ENCODE measurements at regions not wholly inside any gene's neighbourhood (a gene's known extent, or its start where the extent isn't known, plus 50 kb on each side); places are given as distances from the start of the nearest gene placed in this dataset.

DNA sequence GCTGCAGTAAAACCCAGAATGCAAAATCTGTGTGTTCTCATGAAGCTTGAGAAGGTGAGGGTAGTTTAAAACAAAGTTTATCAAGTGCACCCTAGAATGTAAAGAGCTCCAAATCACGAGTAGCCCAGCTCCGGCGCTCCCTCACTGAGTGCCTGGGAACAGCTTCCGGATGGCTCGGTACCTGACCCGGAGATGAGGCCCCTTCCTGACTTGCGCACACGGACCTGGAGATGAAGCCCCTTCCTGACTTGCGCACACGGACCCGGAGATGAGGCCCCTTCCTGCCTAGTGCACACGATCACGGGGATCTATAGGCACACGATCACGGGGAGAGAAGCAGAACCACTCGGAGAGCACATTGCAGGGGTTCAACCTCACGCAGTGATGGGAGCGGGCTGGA lies 322.1 kb upstream of the RNF32 start:
- TF ChIP-seq, protein P1, sequence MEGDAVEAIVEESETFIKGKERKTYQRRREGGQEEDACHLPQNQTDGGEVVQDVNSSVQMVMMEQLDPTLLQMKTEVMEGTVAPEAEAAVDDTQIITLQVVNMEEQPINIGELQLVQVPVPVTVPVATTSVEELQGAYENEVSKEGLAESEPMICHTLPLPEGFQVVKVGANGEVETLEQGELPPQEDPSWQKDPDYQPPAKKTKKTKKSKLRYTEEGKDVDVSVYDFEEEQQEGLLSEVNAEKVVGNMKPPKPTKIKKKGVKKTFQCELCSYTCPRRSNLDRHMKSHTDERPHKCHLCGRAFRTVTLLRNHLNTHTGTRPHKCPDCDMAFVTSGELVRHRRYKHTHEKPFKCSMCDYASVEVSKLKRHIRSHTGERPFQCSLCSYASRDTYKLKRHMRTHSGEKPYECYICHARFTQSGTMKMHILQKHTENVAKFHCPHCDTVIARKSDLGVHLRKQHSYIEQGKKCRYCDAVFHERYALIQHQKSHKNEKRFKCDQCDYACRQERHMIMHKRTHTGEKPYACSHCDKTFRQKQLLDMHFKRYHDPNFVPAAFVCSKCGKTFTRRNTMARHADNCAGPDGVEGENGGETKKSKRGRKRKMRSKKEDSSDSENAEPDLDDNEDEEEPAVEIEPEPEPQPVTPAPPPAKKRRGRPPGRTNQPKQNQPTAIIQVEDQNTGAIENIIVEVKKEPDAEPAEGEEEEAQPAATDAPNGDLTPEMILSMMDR (IDR thresholded peaks at IDR 0.05; ENCODE audit: insufficient read depth, low read length) = no peak
- TF ChIP-seq, protein P2, sequence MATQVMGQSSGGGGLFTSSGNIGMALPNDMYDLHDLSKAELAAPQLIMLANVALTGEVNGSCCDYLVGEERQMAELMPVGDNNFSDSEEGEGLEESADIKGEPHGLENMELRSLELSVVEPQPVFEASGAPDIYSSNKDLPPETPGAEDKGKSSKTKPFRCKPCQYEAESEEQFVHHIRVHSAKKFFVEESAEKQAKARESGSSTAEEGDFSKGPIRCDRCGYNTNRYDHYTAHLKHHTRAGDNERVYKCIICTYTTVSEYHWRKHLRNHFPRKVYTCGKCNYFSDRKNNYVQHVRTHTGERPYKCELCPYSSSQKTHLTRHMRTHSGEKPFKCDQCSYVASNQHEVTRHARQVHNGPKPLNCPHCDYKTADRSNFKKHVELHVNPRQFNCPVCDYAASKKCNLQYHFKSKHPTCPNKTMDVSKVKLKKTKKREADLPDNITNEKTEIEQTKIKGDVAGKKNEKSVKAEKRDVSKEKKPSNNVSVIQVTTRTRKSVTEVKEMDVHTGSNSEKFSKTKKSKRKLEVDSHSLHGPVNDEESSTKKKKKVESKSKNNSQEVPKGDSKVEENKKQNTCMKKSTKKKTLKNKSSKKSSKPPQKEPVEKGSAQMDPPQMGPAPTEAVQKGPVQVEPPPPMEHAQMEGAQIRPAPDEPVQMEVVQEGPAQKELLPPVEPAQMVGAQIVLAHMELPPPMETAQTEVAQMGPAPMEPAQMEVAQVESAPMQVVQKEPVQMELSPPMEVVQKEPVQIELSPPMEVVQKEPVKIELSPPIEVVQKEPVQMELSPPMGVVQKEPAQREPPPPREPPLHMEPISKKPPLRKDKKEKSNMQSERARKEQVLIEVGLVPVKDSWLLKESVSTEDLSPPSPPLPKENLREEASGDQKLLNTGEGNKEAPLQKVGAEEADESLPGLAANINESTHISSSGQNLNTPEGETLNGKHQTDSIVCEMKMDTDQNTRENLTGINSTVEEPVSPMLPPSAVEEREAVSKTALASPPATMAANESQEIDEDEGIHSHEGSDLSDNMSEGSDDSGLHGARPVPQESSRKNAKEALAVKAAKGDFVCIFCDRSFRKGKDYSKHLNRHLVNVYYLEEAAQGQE (IDR thresholded peaks at IDR 0.05; ENCODE audit: insufficient replicate concordance, low read depth) = no peak
- TF ChIP-seq POLR2AphosphoS5 (IDR thresholded peaks at IDR 0.05; ENCODE audit: low read depth) = no peak
